ENCODE measurements at regions not wholly inside any gene's neighbourhood (a gene's known extent, or its start where the extent isn't known, plus 50 kb on each side); places are given as distances from the start of the nearest gene placed in this dataset.

DNA sequence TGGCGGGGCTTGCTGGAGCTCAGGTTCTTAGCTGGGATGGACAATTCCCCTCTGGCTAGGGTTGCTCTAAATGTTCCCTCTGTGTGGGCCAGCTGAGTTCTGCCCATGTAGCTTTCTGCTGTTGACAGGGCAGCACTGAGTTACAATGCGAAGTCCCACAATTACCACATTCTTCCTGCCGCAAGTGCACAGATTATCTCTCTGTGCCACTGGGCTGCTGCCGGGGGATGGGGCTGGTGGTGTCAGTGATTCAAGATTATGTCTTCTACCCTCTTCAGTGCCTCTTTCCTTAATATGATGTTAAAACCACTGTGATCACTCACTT lies 708.1 kb downstream of the SLC4A3 start:
- no peak for DNase-seq
- no peak overlapping the region for H3K27ac ChIP-seq
- no peak for ATAC-seq
- no peaks in the 10 kb centered on the region for H3K36me3 ChIP-seq
- no peak overlapping the region for H3K4me3 ChIP-seq
- FAIRE-seq = no peak
- TF ChIP-seq, protein P1, sequence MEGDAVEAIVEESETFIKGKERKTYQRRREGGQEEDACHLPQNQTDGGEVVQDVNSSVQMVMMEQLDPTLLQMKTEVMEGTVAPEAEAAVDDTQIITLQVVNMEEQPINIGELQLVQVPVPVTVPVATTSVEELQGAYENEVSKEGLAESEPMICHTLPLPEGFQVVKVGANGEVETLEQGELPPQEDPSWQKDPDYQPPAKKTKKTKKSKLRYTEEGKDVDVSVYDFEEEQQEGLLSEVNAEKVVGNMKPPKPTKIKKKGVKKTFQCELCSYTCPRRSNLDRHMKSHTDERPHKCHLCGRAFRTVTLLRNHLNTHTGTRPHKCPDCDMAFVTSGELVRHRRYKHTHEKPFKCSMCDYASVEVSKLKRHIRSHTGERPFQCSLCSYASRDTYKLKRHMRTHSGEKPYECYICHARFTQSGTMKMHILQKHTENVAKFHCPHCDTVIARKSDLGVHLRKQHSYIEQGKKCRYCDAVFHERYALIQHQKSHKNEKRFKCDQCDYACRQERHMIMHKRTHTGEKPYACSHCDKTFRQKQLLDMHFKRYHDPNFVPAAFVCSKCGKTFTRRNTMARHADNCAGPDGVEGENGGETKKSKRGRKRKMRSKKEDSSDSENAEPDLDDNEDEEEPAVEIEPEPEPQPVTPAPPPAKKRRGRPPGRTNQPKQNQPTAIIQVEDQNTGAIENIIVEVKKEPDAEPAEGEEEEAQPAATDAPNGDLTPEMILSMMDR (IDR thresholded peaks at IDR 0.05) = no peak
- no peaks in the 10 kb centered on the region for H3K4me1 ChIP-seq
- intact Hi-C loops (cut with DNase I) = no loop called here
- WGBS, 2 donors = 89 to 91% methylated on average over 4 of the region's 4 CpGs
- no peaks in the 10 kb centered on the region for H3K27me3 ChIP-seq
- no peaks in the 10 kb centered on the region for H3K9me3 ChIP-seq

DNA sequence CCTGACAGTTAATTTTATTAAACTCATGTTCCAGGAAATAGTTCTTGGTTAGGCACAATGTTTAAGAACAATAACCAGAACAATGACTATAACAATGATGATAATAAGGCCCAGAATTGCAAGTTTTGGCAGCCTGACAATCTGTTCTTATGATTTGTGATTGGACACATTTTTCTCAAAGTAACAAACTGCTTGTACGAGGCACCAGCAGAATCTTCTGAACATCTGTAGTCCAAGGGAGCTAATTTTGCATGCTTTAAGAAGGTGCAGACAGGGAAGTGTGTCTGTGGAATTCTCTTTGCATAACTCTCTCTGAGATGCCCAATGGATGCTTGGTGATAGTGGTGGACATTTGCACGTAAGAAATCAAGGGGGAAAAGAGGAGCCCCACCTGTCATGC lies 709.3 kb downstream of the SLC4A3 start:
- ATAC-seq = no peak
- Histone ChIP-seq H3K36me3 (no peaks in the 10 kb centered on the region), H3K27me3 (no peaks in the 10 kb centered on the region), H3K9me3 (no peaks in the 10 kb centered on the region), H3K27ac (no peak overlapping the region), H3K4me3 (no peak overlapping the region), H3K4me1 (no peaks in the 10 kb centered on the region)
- WGBS, 2 donors = 48 to 59% methylated on average over 2 of the region's 2 CpGs
- FAIRE-seq = no peak
- intact Hi-C loops (cut with DNase I) = no loop called here
- DNase-seq = no peak
- TF ChIP-seq, protein P1 (IDR thresholded peaks at IDR 0.05) = no peak

DNA sequence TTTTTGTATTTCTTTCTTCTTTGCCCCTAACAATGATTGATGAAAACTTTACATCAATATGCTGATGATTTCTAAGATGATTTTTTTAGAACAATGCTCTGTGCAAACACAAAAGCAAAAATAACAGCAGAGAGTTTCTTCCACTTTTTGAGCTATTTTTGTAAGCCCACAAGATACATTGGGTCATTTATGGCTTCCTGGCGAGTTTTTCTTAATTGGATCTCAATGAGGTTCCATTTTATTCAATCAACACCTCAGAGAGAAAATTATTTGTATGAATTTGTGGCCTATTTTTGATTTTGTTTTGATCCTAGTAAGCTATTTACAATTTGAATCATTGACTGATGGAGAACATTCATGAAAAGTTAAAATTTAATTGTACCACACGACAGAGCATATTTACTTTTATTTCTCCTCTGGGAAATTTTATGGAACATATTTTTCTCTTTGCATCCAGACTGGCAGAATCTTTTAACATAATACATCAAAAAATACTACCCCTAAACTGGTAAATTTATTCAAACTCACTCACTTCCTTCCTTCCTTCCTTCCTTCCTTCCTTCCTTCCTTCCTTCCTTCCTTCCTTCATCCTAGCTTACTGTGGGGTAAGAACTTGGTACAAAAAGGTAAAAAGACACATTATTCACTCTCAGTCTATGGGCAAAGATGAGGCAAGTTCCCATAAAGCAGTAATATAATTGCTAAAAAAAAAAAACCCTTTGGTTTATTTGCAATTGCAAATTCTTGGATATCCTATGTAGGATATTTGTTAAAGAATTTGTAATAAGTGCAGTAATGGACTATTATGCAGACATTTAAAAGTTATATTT lies 710.4 kb downstream of the SLC4A3 start:
- Histone ChIP-seq H3K9me3 (no peaks in the 10 kb centered on the region), H3K36me3 (no peaks in the 10 kb centered on the region), H3K4me1 (no peaks in the 10 kb centered on the region), H3K4me3 (no peak overlapping the region), H3K27ac (no peak overlapping the region), H3K27me3 (no peaks in the 10 kb centered on the region)
- intact Hi-C loops (cut with DNase I) = no loop called here
- FAIRE-seq (no peak), DNase-seq (no peak), ATAC-seq (no peak)
- TF ChIP-seq, protein P1 (IDR thresholded peaks at IDR 0.05) = no peak
- WGBS, 2 donors = 60 to 63% methylated on average over 2 of the region's 2 CpGs

DNA sequence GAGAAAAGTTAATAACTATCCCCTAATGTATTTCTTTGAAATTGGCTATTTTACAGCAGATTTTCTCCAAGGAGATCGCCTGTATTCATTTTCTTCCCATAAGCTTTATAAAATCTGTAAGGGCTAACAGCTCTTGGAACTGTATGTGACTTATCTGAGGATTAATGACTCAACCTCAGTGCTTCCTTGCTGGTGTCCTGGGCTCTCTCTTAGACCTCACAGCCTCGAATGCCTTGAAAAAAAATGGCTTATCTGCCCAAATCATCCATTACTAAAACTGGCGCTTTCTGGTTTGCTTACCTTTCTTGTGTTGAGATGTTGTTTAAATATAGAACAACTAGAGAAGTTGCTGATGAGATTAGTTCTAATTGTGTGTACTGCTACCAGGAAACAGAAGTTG lies 713.6 kb downstream of the SLC4A3 start:
- TF ChIP-seq, protein P1 (IDR thresholded peaks at IDR 0.05) = no peak
- Histone ChIP-seq H3K27ac (no peak overlapping the region), H3K36me3 (no peaks in the 10 kb centered on the region), H3K27me3 (no peaks in the 10 kb centered on the region), H3K4me3 (no peak overlapping the region), H3K9me3 (no peaks in the 10 kb centered on the region), H3K4me1 (no peaks in the 10 kb centered on the region)
- ATAC-seq (no peak), DNase-seq (no peak), FAIRE-seq (no peak)
- intact Hi-C loops (cut with DNase I) = no loop called here
- 60 to 65% methylated on average over 3 of the region's 3 CpGs for WGBS, 2 donors

DNA sequence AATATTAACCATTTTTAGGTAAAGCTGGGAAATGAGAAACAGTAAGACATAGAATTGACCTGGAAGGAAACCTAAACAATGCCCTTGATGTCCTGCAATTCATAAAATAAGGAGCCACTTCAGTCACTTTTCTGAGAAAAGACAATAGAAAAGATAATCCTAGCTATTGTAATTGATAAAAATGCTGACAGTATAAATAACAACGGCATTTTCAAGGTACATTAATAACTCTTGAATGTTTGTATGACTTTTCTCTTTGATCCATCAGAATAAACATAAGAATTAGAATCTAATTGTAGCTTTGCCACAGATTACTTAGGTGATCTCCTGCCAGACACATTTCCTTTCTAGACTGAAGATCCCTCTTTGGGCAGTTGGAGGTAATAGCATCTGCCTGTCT lies 719.5 kb downstream of the SLC4A3 start:
- ATAC-seq (no peak), FAIRE-seq (no peak), DNase-seq (no peak)
- Histone ChIP-seq H3K4me1 (no peaks in the 10 kb centered on the region), H3K9me3 (no peaks in the 10 kb centered on the region), H3K27ac (no peak overlapping the region), H3K4me3 (no peak overlapping the region), H3K27me3 (no peaks in the 10 kb centered on the region), H3K36me3 (no peaks in the 10 kb centered on the region)
- TF ChIP-seq, protein P1 (IDR thresholded peaks at IDR 0.05) = no peak
- intact Hi-C loops (cut with DNase I) = no loop called here
- 66 to 68% methylated on average over 1 of the region's 1 CpG for WGBS, 2 donors

Measured in pancreas (tissue), 10 donors.